DOHH2 (cell line): ENCODE measurements at regions not wholly inside any gene's neighbourhood (a gene's known extent, or its start where the extent isn't known, plus 50 kb on each side); places are given as distances from the start of the nearest gene placed in this dataset.

Experiments used
- H3F3A ChIP-seq: fragments of 200-600 bp; sonication (generic), shearing (Covaris generic); 2 replicates; pipeline ENCODE4 v1.6.0; 2016; ENCODE audit warnings: antibody characterized with exemption, mild to moderate bottlenecking; ENCODE audit not compliant: control insufficient read depth, insufficient read depth
- H3K27ac ChIP-seq: fragments of 200-600 bp; sonication (generic); 2 replicates; pipeline ENCODE4 v1.5.1; 2014; ENCODE audit warnings: low read depth, mild to moderate bottlenecking, low read length, moderate library complexity
- H3K27me3 ChIP-seq: fragments of 200-600 bp; sonication (generic); 2 replicates; pipeline ENCODE4 v1.6.1; 2014; ENCODE audit warnings: mild to moderate bottlenecking, low read length, mixed read lengths; ENCODE audit not compliant: control insufficient read depth
- H3K36me3 ChIP-seq: fragments of 200-600 bp; sonication (generic); 2 replicates; pipeline ENCODE4 v1.6.1; 2014; ENCODE audit warnings: mild to moderate bottlenecking, low read length, moderate library complexity, mixed read lengths; ENCODE audit not compliant: control insufficient read depth
- H3K4me1 ChIP-seq: fragments of 200-600 bp; sonication (generic); 2 replicates; pipeline ENCODE4 v1.6.1; 2014; ENCODE audit warnings: mild to moderate bottlenecking, low read length, mixed read lengths; ENCODE audit not compliant: control insufficient read depth
- H3K4me2 ChIP-seq: fragments of 200-600 bp; sonication (generic); 2 replicates; pipeline ENCODE4 v1.6.0; 2014; ENCODE audit warnings: mild to moderate bottlenecking, low read length, moderate library complexity
- H3K4me3 ChIP-seq: fragments of 200-600 bp; sonication (generic); 2 replicates; pipeline ENCODE4 v1.5.1; 2014; ENCODE audit warnings: mild to moderate bottlenecking, low read length, mixed read lengths
- H3K79me2 ChIP-seq: fragments of 200-600 bp; sonication (generic); 2 replicates; pipeline ENCODE4 v1.6.1; 2014; ENCODE audit warnings: mild to moderate bottlenecking, low read length, mixed read lengths; ENCODE audit not compliant: control insufficient read depth
- H3K9me2 ChIP-seq: fragments of 200-600 bp; sonication (generic); replicated peaks from 2 replicates; pipeline ENCODE4 v1.6.1; 2014; ENCODE audit warnings: mild to moderate bottlenecking, low read length, mixed read lengths; ENCODE audit not compliant: control insufficient read depth
- H3K9me3 ChIP-seq: fragments of 200-600 bp; sonication (generic); 2 replicates; pipeline ENCODE4 v1.6.1; 2014; ENCODE audit warnings: antibody characterized with exemption, low read length, mixed read lengths; ENCODE audit not compliant: control insufficient read depth, insufficient read depth
- H4K20me1 ChIP-seq: fragments of 200-600 bp; sonication (generic); 2 replicates; pipeline ENCODE4 v1.6.0; 2014; ENCODE audit warnings: low read depth, mild to moderate bottlenecking, antibody characterized with exemption, low read length, moderate library complexity; ENCODE audit not compliant: control insufficient read depth, insufficient read depth
- EZH2phosphoT487 ChIP-seq: fragments of 200-600 bp; sonication (generic); IDR thresholded peaks from 2 replicates; pipeline ENCODE4 v1.6.1; 2017; ENCODE audit warnings: borderline replicate concordance, mild to moderate bottlenecking, antibody characterized with exemption, low read length, moderate library complexity, mixed read lengths
- TF ChIP-seq, protein P1 (sequence below): fragments of 200-600 bp; sonication (generic); IDR thresholded peaks from one replicate; pipeline ENCODE4 v1.5.1; 2014; ENCODE audit warnings: antibody characterized with exemption, mild to moderate bottlenecking, low read depth, low read length; ENCODE audit not compliant: poor library complexity, severe bottlenecking

GRCh38 chr3:162112719-162113118 lies 616.1 kb downstream of the OTOL1 start:
- Histone ChIP-seq H3K4me3 (no peak overlapping the region), H3K27me3 (no peaks in the 10 kb centered on the region), H3K9me3 (no peaks in the 10 kb centered on the region), H3K4me1 (no peaks in the 10 kb centered on the region), H3K79me2 (no peaks in the 10 kb centered on the region), H3K9me2 (no peaks in the 10 kb centered on the region), H3F3A (no peaks in the 10 kb centered on the region), H4K20me1 (no peaks in the 10 kb centered on the region), H3K4me2 (no peak overlapping the region), H3K27ac (no peak overlapping the region), H3K36me3 (no peaks in the 10 kb centered on the region)
- TF ChIP-seq, protein P1, sequence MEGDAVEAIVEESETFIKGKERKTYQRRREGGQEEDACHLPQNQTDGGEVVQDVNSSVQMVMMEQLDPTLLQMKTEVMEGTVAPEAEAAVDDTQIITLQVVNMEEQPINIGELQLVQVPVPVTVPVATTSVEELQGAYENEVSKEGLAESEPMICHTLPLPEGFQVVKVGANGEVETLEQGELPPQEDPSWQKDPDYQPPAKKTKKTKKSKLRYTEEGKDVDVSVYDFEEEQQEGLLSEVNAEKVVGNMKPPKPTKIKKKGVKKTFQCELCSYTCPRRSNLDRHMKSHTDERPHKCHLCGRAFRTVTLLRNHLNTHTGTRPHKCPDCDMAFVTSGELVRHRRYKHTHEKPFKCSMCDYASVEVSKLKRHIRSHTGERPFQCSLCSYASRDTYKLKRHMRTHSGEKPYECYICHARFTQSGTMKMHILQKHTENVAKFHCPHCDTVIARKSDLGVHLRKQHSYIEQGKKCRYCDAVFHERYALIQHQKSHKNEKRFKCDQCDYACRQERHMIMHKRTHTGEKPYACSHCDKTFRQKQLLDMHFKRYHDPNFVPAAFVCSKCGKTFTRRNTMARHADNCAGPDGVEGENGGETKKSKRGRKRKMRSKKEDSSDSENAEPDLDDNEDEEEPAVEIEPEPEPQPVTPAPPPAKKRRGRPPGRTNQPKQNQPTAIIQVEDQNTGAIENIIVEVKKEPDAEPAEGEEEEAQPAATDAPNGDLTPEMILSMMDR: no peak
- no peak for TF ChIP-seq EZH2phosphoT487

DNA sequence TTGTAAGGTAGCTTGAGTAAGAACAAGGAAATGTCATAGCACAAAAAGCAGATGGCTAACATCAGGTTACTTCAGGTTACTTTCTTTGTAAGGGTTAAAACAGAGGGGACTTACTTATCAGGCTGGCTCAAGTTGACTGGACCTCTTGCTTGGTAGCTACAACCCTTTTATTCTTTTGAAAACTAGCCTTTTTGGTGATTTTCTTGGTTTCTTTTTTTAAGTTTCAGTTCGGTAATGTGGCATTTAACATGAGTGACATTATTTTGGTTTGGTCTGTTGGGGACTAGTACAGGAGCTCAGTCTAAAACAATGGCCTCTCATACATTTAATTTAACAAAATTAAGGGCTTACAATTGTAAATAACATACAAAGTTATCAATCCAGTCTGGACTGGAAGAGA lies 621.4 kb downstream of the OTOL1 start:
- H3K27ac ChIP-seq: no peak overlapping the region
- no peaks in the 10 kb centered on the region for H3K79me2 ChIP-seq
- no peak overlapping the region for H3K4me2 ChIP-seq
- no peaks in the 10 kb centered on the region for H3K36me3 ChIP-seq
- no peaks in the 10 kb centered on the region for H3F3A ChIP-seq
- H3K4me1 ChIP-seq: no peaks in the 10 kb centered on the region
- no peak for TF ChIP-seq EZH2phosphoT487
- TF ChIP-seq, protein P1: no peak
- no peaks in the 10 kb centered on the region for H4K20me1 ChIP-seq
- no peaks in the 10 kb centered on the region for H3K9me3 ChIP-seq
- no peaks in the 10 kb centered on the region for H3K9me2 ChIP-seq
- H3K4me3 ChIP-seq: no peak overlapping the region
- H3K27me3 ChIP-seq: no peaks in the 10 kb centered on the region

- H3K79me2 ChIP-seq: no peaks in the 10 kb centered on the region
- no peaks in the 10 kb centered on the region for H3K4me1 ChIP-seq
- H3F3A ChIP-seq: no peaks in the 10 kb centered on the region
- no peaks in the 10 kb centered on the region for H3K9me3 ChIP-seq
- H3K27me3 ChIP-seq: no peaks in the 10 kb centered on the region
- no peak overlapping the region for H3K4me2 ChIP-seq
- no peak overlapping the region for H3K27ac ChIP-seq
- H4K20me1 ChIP-seq: no peaks in the 10 kb centered on the region
- TF ChIP-seq, protein P1: no peak
- TF ChIP-seq EZH2phosphoT487: no peak
- no peaks in the 10 kb centered on the region for H3K9me2 ChIP-seq
- no peak overlapping the region for H3K4me3 ChIP-seq
- no peaks in the 10 kb centered on the region for H3K36me3 ChIP-seq
Observed at GRCh38 chr3:162119651-162120050, 623.0 kb downstream of the OTOL1 start.

- Histone ChIP-seq H3K27ac (no peak overlapping the region), H3K4me3 (no peak overlapping the region), H3F3A (no peaks in the 10 kb centered on the region), H4K20me1 (no peaks in the 10 kb centered on the region), H3K27me3 (no peaks in the 10 kb centered on the region), H3K36me3 (no peaks in the 10 kb centered on the region), H3K9me2 (no peaks in the 10 kb centered on the region), H3K9me3 (no peaks in the 10 kb centered on the region), H3K79me2 (no peaks in the 10 kb centered on the region), H3K4me2 (no peak overlapping the region), H3K4me1 (no peaks in the 10 kb centered on the region)
- TF ChIP-seq, protein P1: no peak
- TF ChIP-seq EZH2phosphoT487: no peak
Observed at GRCh38 chr3:162122405-162122804, 625.8 kb downstream of the OTOL1 start.
